Cardiac fibroblast (primary cell): ENCODE measurements at regions not wholly inside any gene's neighbourhood (a gene's known extent, or its start where the extent isn't known, plus 50 kb on each side); places are given as distances from the start of the nearest gene placed in this dataset.

Source experiments
- DNase-seq, 2 donors: peaks; one replicate each; pipeline versions ENCODE4 v3.0.0 to v3.0.0-alpha.2; 2010; ENCODE audit warnings: low read depth in 2 of 2
- H3K4me3 ChIP-seq, 2 donors: replicated peaks in 1 of 2; 1 replicate in 1 of 2; 2 replicates in 1 of 2; pipeline ENCODE4 v1.5.1; 2011; ENCODE audit warnings: low read depth in 2 of 2, low read length in 2 of 2, mild to moderate bottlenecking in 2 of 2, moderate library complexity in 1 of 2
- CTCF ChIP-seq: IDR thresholded peaks from one replicate; pipeline ENCODE4 v1.5.1; 2011; ENCODE audit warnings: low read depth, mild to moderate bottlenecking, low read length, inconsistent platforms

- DNase-seq: peak; percentile 56 to 86
- no peak for TF ChIP-seq CTCF
- no peak overlapping the region for H3K4me3 ChIP-seq
Observed at GRCh38 chr4:148834804-148835631, 392.8 kb upstream of the NR3C2 start.

- H3K4me3 ChIP-seq: no peak overlapping the region
- peak; percentile 76 to 98 for DNase-seq
- no peak for TF ChIP-seq CTCF
Observed at GRCh38 chr4:148831945-148832344, 389.7 kb upstream of the NR3C2 start.

GRCh38 chr4:148828291-148828690 lies 386.1 kb upstream of the NR3C2 start:
- no peak for DNase-seq

GRCh38 chr4:148827781-148828180 lies 385.6 kb upstream of the NR3C2 start:
- H3K4me3 ChIP-seq: no peak overlapping the region
- TF ChIP-seq CTCF: no peak
- no peak for DNase-seq

More at GRCh38 chr4:148828291-148828690, 386.1 kb upstream of the NR3C2 start:
- TF ChIP-seq CTCF: no peak
- no peak overlapping the region for H3K4me3 ChIP-seq

GRCh38 chr4:148823419-148823769 lies 381.2 kb upstream of the NR3C2 start:
- no peak for TF ChIP-seq CTCF
- H3K4me3 ChIP-seq: no peak overlapping the region
- DNase-seq: no peak

GRCh38 chr4:148822572-148823418 lies 380.6 kb upstream of the NR3C2 start:
- no peak for DNase-seq
- no peak for TF ChIP-seq CTCF
- no peak overlapping the region for H3K4me3 ChIP-seq
